ENCODE measurements at regions not wholly inside any gene's neighbourhood (a gene's known extent, or its start where the extent isn't known, plus 50 kb on each side); places are given as distances from the start of the nearest gene placed in this dataset.

DNA sequence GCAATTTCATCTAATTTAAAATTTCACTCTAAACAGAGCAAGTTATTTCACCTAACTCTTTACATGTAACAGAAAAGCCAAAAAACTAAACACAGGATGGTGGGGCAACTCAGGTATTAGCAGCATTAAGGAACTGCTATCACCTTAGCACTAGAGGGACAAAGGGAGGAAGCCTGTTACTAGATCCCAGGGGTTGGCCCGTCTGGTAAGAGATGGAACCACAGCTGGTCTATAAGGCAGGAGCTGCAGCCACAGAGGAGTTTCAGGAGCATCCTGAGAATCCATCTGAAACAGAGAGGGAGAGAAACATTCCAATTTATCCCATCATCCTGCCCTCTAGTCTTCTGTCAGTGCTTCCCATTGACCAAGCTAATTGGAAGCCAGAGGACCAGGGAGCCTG is 300.3 kb downstream of the MRPS30 start:
- TF ChIP-seq, protein P1, sequence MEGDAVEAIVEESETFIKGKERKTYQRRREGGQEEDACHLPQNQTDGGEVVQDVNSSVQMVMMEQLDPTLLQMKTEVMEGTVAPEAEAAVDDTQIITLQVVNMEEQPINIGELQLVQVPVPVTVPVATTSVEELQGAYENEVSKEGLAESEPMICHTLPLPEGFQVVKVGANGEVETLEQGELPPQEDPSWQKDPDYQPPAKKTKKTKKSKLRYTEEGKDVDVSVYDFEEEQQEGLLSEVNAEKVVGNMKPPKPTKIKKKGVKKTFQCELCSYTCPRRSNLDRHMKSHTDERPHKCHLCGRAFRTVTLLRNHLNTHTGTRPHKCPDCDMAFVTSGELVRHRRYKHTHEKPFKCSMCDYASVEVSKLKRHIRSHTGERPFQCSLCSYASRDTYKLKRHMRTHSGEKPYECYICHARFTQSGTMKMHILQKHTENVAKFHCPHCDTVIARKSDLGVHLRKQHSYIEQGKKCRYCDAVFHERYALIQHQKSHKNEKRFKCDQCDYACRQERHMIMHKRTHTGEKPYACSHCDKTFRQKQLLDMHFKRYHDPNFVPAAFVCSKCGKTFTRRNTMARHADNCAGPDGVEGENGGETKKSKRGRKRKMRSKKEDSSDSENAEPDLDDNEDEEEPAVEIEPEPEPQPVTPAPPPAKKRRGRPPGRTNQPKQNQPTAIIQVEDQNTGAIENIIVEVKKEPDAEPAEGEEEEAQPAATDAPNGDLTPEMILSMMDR (IDR thresholded peaks at IDR 0.05; ENCODE audit: poor library complexity): no peak
- no peak for TF ChIP-seq EZH2 (IDR thresholded peaks at IDR 0.05; ENCODE audit: borderline replicate concordance)
